ENCODE measurements at regions not wholly inside any gene's neighbourhood (a gene's known extent, or its start where the extent isn't known, plus 50 kb on each side); places are given as distances from the start of the nearest gene placed in this dataset.

GRCh38 chr2:16817305-16818202, 151.9 kb upstream of the CYRIA start:
- TF ChIP-seq POLR2A (IDR thresholded peaks at IDR 0.05) = no peak
- TF ChIP-seq CTCF (IDR thresholded peaks at IDR 0.05) = no peak
- TF ChIP-seq POLR2AphosphoS5 (IDR thresholded peaks at IDR 0.05) = no peak

Measured in prostate gland (tissue), 2 donors.